ENCODE measurements at regions not wholly inside any gene's neighbourhood (a gene's known extent, or its start where the extent isn't known, plus 50 kb on each side); places are given as distances from the start of the nearest gene placed in this dataset.

DNA sequence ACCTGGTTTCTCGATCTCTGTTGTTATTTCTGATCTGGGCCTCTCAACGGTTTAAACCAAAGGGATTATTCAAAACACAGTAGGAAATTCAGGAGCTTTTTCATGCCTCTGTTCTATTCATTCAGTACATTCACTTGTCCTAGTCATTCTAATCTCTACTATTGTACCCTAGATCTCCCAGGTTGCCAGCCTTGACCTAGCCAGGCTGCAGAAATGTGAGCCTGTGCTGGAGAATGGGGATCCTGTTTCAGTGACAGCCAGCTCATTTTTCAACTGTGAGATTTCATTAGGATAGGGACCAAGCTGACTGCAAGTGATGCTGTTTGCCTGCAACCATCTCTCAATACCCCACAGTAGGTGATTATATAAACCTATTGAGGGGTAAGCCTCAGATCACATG lies 186.2 kb downstream of the CMPK2 start:
- DNase-seq, result no peak

DNA sequence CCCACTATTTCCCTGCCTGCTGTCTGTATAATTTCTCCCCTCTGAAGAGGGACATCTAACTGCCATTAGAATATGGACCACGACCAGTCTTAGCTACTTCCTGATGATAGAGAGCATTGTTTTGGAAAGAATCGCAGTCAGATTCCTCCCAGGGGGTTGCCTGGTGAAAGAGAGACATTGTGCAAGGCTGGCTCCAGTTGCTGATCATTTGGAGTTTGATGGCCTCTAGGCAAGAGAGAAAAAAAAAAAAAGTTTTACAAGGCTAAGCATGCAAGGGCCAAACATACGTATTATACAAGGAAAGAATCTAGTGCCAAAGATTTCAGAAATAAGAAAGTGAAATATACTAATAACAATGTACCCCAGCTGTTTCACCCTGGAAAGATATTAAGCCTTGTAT lies 182.2 kb downstream of the CMPK2 start:
- DNase-seq, result no peak

DNA sequence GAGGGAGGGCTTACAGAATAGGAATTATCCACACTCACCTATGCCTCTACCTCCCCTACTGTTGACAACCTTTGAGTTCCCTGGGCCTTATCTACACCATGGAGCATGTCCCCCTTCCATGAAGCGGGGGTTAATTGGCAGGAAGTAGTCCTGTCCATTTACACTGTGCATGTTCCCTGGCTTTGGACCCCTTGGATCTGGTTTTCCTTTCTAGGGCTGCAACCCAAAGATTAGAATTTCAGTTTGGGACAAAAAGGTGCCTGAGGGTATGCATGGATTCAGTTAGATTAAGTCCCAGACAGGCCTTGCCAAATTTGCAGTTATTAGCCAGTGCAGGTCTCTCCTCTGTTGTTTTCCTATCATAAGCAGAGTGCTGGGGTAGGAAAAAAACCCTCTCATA lies 180.3 kb downstream of the CMPK2 start:
- DNase-seq, result no peak

DNA sequence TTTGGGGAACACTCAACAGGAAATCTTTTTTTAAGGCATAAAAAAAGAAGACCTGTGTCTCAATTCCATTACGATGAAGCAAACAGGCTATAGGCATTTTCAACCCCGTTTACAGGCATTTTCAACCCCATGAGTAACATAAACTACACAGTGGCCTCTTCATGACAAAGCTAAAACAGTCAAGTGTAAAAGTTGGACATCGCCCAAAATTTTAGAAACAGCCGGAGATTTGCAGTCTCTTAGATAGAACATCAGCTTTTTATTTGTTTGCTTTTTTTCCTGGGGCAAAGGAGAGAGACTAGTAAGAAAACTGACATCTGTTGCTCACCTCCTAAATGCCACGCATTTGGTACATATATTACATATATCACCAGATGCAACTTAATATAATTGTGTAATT lies 173.7 kb downstream of the CMPK2 start:
- DNase-seq, result peak; percentile 29

DNA sequence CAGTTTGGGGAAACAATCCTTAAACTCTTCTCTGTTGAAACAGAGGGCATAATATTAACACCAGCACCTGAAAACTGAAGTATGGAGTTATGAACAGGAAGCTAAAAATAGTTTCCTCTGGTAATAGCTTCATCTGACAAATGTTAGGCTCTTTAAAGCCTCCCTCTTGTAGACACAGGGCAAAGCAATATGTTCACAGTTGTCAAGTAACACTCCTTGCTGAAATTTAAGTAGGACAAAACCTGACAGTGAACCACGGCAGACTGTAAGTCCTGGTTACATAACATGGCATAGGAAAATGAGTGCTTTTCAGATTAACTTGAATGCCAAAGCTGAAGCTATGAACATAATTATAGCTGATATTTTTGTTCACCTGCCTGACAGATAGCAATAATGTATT lies 172.9 kb downstream of the CMPK2 start:
- DNase-seq, result no peak

DNA sequence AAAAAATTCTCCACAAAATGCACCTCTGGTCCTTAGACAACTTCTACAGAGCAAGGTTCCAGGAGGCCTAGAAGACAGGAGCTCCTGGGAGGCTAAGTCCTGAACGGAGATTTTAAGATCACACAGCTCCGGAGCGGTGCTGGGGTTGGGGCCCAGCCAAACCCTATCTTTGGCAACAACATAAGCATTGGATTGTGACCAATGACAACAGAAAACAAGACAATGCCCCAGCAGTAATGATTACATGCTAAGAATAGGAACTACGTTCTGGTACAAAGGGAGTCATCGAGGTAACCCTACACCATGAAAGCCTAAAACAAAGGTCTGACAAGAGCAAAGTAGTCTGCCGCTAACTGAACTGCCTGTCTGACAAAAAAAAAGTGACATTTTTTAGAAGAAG lies 171.2 kb downstream of the CMPK2 start:
- no peak for DNase-seq

DNA sequence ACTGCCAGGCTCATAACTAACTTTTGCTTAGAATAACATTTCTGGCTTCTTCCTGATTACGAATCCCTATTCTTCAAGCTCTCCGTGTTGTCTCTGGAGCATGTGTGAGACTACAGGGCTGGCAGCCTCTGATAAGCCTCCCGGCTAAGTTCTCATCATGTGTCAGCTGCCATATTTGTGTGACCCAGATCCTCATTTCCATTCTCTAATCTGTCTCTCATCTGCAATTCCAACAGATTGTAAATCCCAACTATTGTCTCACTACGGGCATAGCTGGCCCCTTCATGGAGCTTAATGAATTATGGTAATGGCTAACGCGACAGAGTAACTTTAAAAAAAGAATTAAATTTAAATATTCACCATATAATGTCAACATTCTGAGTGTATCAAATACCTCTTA lies 165.4 kb downstream of the CMPK2 start:
- DNase-seq, result no peak

DNA sequence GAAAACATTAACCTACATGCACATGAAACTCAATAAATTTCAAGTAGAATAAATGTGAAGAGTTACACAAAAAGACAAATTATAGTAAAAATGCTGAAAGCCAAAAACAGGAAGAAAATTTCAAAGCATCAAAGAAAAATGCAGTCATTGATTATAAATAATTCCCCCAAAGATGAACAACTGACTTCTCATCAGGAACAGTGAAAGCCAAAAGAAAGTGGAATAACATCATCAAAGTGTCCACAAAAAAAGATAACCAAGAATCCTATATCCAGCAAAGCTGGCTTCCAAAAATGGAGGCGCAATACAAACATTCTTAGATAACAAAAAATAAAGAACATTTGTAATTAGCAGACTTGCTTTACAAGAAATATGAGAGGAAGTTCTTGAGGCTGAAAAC lies 161.6 kb downstream of the CMPK2 start:
- no peak for DNase-seq

DNA sequence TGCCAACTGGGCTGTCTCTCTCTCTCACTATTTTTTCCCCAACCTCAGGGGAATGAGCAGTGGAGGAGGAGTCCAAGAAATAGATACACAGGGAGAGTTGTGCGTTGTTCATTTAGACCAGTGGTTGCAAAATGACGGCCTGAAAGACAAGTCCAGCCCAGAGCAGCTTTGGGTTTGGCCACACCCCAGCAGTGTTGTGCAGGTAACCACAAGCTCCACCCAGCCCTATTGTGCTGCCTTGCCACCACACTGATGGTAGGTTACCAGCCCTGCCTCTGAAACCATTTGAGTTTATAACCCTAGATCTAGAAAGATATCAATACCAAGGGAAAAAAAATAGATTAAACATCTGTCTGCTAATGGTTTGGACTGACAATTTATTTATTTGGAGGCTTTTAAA lies 144.3 kb downstream of the CMPK2 start:
- no peak for DNase-seq

DNA sequence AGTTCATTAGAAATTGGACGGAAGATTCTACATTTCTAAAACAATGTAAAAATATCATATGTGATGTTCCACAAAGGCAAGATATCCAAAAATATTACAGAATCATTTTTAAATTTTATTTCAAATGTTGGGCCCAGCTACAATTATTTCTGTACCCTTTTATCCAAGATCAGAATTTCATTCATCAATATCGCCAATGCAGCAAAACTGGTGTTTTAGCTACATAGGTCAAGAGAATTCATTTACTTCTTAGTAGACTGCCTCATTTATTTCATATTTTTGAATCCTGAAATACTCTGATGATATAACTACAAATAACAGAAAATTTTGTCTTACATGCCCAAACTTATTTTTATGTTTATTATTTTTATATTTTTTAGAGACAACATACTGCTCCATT lies 143.1 kb downstream of the CMPK2 start:
- DNase-seq, result no peak

DNA sequence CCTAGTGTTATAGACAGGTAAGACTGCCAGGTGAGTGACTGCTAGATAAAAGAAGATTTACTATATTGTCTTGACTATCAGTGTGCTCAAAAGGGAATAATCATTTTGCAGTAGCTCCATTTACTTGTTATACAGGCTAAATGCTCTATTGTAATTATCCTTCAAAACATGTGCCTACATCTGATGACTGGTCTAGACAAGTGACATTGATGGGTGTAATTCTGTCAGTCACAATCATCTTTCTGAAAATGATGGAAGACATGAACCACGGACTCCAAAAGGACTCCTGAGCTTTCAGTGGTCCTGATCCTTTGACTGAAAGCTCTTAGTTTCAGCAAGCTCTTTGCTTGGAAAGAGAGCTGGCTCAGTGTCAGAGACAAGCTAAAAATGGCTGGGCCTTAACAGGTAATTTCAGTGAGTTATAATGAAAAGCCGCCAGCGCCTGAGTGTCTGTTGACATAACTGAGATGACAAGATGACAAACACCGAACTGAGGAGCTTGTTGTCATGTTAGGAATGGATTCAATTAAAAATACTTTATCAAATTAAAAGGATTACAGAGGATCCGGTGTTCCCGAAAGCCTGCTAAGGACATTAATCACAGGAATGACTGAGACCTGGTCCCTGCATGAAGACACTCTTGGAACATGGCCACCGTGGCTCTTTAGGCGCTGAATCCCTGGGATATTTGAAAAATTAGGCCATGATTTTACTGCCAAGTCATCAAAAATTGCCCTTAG lies 141.7 kb downstream of the CMPK2 start:
- no peak for DNase-seq

DNA sequence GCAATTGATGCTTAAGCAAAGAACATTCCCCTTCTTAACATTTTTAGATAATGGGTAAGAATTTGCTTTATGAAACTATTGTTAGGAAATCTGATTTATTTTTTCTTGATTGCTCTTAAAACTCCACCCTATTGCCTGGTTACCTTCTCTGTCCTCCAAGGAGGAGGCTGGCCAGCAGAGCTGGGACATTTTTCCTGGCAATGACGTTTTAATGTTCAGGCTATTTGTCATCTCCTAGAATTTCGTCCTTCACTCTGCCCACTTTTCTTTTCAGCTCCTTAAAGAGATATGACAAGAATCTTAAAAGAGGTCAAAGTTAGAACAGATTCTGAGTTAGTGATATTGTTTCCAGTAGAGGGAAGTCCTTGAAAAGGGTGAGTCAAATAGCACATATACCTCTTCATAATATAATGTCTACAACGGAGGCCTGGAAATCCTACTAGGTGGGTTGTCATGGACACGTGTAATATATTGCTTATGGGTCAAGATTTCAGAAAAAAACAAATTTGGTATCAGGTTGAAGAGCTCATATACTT lies 141.0 kb downstream of the CMPK2 start:
- DNase-seq, result no peak

DNA sequence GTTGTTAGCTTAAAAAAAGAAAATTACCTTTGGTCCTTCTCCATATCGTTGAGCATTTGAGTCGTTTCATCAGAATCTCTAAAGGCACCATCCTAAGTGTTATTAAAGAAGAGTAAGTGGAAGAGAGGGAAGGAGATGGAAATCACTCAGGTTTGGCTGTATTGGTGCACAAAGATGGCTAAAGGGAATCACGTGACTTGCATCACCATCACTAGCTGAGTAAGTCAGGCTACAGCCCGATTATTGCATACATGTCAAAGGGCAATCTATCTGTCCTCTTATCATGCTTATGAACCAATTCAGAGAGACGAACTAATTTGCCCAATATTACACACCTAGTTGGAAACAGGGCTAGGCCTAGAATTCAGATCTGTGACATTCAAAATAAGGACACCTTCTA lies 137.6 kb downstream of the CMPK2 start:
- DNase-seq, result no peak

DNA sequence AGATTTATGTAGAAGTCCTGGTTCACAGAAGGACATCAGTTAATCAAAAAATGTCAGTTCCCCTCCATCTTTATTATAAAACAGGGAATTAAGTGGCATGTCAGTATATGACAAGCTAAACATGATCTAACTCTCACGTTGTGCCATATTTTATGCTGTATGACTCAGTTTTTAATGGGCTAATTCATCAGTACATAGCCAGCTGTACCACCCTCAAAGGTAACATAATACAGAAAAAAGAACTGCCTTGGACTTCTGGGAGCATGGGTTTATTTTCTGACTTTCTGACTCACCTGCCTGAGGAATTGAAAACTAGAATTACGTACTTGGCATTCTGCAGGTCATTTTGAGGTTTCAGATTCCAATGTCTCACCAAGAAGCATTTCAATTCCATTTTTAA lies 135.7 kb downstream of the CMPK2 start:
- no peak for DNase-seq

DNA sequence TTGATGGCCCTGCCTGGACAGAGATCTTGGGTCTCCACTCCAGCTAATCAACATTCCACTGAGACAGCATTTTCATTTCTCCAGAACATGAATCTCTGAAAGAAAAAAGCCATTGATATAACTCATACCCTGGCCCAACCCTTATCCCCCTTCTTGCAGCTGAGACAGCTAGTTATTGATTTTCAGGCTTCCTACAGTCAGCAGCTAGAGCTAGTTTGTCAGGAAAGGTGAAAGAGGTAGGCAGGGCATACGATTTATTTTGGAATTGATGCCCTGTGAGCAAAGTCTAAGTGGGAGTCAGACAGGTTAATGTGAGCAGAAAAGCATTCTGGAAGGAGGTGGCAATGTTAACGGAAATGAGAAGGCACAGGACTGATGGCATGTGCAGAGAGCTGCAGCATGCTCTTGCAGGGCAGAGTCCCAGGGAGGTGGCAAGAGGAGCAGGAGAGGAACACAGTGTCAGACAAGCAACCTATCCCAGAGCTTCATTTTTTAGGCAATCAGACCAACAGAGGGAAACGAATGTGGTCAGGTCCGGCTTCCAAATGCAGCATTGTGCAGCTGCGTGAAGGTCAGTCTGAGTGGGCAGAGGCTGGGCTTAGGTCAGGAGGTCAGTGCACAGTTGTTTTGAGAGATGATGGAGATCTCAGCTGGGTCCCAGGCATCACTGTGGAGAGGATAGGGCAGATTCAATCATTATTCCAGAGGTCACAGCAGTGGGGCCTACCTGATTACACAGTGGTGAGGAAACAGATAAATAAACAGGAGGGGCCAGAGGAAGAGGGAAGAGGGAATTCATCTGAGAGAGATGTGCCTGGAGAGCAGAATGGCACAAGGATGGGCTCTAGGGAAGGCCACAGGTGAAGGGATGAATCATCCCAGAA lies 134.8 kb downstream of the CMPK2 start:
- DNase-seq, result no peak

DNA sequence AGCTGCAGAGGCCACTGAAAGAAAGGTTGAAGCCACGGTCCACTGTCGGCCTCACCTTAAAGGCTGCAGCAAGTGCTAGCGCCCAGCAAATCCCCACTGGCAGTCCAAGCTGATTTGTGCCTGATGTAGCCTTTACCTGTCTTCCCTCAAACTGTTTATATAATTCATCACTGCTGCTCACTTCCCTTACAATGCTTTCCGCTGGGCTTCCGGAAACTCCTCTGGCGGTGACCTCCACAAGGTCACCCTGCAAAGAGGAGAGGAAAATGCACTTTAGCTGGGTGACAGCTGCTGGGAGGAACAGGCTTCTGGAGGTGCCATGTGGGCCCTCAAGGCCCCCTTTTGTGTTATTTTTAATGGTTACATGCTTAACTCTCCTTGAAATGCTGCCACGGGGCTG lies 126.2 kb downstream of the CMPK2 start:
- no peak for DNase-seq

DNA sequence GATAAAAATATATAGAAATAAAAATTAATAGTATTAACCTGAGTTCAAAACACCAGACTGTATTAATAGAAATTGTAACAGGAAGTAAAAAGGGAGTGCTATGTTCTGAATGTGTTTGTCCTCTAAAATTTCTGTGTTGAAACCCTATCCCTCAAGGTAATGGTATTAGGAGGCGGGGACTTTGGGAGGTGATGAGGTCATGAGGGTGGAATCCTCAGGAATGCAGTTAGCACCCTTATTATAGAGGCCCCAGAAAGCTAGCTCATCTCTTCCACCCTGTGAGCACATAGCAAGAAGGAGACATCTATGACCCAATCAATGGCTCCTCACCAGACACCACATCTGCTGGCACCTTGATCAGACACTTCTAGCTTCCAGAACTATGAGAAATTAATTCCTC lies 124.5 kb downstream of the CMPK2 start:
- no peak for DNase-seq

DNA sequence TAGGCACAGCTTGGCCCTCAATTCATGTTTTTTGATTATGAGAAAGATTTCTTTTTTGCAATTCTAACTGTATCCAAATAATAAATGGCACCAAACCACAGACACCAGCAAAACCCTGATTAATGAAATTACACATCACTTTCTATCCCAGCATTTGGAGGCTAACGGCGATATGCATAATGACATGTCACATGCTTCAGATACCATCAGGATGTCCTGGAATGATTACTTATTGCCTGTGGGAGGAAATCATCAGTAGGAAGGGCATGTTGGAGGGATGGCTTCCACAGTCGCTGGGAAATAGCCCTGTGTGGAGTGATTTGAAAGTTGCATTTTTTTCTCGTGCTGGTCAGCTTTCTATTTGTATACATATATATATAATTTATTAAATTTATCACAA lies 121.7 kb downstream of the CMPK2 start:
- no peak for DNase-seq

DNA sequence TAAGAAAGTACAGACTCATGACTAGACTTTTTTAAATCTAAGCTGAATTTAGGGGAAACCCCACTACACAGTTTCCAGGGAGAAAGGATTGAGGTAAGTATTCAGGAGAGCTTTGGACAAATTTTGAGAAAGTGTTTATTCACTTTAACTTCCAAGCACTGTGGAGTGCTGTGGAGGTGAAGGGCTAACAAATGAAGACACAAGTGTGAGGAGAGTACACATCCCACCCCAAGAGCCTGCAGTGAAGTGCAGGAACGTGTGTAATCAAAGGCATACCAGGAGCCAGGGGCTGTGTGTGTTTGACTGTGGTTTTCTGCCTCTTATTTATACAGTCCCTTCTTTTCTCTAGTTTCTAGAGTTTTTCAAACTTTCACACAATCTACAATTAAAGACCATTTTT lies 118.3 kb downstream of the CMPK2 start:
- DNase-seq, result no peak

DNA sequence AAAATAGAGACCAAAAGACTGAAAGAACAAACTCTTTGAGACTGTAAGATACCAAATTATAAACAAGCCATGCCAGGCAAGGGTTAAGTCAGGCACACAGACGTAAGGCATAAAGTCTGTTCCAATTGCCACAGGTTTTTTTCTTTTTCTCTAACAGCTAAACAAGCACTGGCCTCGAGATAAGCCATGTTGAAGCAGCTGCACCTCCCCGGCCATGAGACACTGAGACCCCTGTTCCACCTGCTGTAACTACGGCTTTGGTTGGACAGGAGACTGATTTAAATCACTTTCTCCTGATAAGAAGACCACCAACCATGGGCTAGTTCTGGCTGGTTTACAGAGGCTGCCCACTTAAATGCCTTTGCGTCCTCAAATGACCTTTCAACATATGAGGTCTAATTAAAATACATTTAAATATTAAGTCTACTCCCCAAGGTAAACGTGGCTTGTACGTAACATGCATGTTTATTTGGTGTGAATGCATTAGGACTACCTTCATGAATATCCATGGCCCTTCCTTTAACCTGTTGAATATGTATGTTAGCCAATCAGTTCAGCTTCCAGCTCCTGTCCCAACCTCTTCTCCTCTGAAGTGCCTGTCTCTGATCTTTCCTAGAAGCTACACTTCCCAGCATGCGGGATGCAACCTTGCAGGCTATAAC lies 117.2 kb downstream of the CMPK2 start:
- no peak for DNase-seq

DNA sequence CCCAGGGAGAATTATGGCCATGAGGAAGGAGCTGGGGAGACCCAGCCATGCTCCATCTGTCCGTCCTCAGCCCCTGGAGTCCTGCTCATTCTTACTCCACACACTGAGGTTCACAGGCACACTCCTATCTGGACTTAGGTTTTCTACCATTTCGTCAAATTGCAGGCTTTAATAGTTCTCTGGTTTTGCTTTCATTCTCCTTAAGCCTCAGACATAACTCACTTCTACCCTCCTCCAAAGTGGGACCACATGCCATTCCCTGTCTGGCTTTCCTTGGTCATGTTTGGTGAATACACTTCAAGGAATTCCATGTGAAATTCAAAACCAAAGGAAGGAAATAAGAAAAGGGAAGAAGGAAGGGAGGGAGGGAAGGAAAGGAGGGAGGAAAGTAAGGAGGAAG lies 115.7 kb downstream of the CMPK2 start:
- DNase-seq, result no peak

DNA sequence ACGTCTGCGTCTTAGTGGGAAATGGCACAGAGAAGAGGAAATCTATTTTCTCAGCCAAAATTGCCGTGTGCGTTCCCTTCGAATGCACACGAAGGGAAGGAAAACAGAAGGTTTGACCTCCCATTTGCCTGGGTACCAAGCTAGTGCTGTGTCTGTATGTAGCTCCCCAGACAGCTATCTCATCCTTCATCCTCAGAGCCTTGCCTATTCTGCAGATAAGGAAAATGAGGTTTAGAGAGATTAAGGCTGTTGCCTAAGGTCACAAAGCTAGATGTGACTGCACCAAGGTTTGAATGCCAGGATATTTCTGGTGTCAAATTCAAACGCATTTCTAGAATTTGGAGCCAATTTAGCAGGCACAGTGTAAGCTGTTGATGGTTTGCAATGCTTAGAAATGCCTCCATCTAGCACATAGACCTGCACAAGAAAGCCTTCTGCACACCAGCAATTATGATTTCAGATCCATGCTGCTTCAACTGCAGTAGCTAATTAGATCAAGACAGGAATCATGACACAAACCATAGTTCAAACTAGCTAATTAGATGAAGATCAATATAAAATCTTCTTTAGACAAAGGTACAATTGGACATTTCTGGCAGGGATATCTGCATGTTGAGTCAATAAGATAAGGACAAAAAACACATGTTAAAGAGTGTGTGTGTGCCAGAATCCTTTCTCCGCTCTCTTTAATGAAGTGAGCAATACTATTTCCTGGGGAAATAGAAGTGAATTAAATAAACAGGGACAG lies 115.1 kb downstream of the CMPK2 start:
- no peak for DNase-seq

DNA sequence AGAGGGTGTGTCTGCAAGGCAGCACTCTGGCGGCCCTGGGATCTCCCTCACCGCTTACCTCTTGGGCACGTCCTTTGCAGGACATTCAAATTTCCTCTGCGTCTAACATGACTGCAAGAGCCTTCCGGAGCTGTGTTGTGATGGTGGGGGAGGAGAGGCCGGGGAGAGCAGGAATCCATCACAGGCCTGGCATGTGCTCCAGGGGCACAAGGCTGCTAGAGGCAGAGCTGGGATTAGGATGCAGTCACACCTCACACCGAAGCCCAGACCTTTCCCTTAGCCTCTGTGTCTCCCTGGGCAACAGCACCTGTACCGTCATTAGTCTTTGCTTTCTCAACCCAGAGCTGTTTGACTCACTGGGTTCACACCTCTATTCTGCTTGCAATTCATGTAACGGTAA lies 111.3 kb downstream of the CMPK2 start:
- no peak for DNase-seq
